Right renal pelvis (tissue), 4 donors: ENCODE measurements at regions not wholly inside any gene's neighbourhood (a gene's known extent, or its start where the extent isn't known, plus 50 kb on each side); places are given as distances from the start of the nearest gene placed in this dataset.
"Not testable (repeated sequence)": the region's sequence is repeated elsewhere in the genome, so short reads cannot be mapped to it uniquely, and the experiment has no call there.

ENCODE experiments used
- DNase-seq, 4 donors: peaks; one replicate each; pipeline ENCODE4 v3.0.0-alpha.2; 2013; ENCODE audit warnings: low read depth in 4 of 4, low spot score in 3 of 4, missing footprints in 1 of 4

DNA sequence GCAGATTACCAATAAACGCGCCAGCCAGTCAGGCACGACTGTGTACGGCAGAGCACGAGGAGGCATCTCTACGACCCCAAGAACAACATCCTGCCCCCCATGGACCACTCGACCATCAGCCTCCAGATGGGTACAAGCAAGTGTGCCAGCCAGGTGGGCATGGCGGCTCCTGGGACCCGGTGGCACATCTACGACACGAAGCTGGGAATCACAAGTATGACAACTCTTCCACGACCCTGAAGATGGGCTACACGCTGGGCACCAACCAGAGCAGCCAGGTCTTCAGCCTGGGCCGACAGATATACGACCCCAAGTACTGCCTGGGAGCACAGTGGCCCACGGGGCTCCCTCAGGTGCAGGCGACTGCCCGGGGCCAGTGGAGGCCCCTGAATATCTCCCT is 217.6 kb downstream of the POTED start:
- DNase-seq: no peak

DNA sequence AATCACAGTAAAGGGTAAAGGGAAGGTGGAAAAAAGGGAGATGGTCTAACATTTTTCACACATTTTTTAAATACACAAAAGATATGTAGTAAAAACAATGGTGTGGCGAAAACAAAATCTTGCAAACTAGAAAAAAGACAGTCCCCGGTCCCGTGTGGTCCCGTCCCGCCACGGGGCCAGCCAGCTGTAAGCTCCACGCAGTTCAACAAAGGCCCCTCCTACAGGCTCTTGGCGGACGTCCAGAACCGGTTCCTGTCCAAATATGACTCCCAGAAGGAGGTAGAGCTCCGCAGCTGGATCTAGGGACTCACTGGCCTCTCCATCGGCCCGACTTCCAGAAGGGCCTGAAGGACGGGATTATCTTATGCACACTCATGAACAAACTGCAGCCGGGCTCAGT is 216.9 kb downstream of the POTED start:
- DNase-seq: not testable (repeated sequence)

DNA sequence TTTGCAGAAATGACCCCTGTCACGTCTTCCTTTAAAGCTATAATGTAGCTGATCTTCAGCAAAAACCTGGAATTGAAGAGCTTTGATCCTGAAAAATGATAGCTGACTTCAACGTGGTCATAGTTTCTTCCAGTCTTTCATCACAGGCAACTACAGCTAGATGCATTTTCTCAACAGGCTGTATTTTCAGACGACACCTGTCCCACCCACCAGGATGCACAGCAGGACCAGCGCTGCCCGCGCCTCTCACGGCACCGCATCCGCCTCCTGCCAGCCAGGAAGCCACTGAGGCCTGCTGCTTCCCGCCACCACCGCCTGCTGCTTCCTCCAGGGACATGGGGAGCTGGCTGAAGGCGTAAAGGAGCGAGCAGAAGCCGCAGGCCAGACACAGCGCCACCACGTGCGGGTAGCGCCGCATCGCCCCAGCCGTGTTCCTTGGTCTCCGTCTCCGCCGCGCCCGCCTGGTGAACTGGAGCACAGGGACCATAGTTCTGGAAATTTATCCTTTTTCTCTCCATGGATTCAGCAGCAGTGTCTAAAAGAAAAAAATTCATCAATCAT is 215.7 kb downstream of the POTED start:
- not testable (repeated sequence) for DNase-seq

DNA sequence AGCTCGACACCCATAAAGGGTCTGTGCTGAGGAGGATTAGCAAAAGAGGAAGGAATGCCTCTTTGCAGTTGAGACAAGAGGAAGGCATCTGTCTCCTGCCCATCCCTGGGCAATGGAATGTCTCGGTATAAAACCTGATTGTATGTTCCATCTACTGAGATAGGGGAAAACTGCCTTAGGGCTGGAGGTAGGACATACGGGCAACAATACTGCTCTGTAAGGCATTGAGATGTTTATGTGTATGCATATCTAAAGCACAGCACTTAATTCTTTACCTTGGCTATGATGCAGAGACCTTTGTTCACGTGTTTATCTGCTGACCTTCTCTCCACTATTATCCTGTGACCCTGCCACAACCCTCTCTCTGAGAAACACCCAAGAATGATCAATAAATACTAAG is 210.7 kb downstream of the POTED start:
- DNase-seq: not testable (repeated sequence)

DNA sequence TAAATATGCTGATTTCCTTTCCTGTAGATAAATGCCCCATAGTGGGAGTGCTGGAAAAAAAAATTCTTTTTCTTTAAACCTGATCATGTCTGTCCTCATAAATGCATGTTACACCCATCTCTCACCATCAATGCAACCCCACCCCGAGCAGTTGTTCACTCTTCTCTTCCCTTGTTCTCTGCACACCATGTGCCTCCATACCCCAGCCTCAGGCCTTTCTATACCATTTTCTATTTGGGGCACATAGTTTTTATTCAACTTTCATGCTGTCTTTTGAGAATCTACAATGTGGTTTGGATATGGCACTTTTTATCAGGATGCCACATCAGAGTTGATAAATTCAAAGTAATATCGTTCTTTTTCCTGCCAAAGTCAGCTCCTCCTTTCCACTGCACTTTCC is 202.6 kb downstream of the POTED start:
- DNase-seq: not testable (repeated sequence)

DNA sequence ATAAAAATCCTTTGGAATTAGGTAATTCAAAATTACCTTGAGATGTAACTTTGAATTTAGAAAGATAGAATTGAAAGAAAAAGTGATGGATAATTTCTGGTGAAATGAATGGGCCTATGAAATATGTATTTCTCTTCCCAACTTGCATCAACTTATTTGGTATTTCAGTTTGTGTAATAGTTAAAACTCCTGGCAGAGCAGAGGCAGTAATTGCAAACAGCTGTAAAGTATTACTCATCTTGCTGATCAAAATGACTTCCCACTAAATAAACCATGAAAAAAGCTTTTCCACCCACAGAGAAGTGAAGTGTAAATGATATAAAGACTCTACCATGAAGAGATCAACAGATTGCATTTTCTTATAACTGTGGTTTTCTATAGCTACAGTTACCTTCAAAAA is 201.0 kb downstream of the POTED start:
- DNase-seq: not testable (repeated sequence)

DNA sequence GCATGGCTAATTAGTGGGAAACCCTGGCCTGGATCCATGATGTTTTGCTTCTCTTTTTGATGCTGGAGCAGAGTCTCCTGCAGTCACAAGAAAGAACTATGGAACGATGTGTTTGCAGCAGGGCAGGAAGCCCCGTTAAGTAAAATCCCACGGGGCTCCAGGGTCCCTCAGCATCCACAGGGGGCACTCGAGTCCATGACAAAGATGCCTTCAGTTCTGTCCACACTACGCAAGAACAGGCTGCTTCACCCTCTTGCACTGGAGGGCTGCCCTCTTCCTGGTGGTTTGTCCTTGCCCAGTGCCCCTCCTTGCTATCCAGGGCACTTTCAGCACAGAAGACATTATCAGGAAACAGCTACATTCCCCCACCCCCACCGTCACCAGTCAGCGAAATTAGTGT is 196.9 kb downstream of the POTED start:
- not testable (repeated sequence) for DNase-seq

DNA sequence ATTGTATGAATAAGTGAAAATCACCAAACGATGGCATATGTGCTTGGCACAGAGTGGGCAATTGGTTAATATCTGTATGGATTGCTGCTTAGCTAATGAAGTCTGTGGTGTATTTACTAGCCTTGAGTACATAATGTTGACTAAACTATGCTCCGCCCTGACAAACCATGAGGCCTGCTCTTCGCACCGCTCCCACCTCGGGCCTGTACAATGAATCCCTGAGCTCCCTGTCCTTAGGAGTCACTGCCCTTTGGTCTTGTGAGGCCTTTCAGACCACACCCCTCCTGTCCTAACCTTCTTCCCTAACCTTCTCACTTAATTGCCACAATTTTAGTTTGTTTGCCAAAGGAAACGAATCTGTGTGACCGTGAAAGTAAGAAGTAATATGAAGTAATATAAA is 193.2 kb downstream of the POTED start:
- not testable (repeated sequence) for DNase-seq
